ENCODE measurements at regions not wholly inside any gene's neighbourhood (a gene's known extent, or its start where the extent isn't known, plus 50 kb on each side); places are given as distances from the start of the nearest gene placed in this dataset.

DNA sequence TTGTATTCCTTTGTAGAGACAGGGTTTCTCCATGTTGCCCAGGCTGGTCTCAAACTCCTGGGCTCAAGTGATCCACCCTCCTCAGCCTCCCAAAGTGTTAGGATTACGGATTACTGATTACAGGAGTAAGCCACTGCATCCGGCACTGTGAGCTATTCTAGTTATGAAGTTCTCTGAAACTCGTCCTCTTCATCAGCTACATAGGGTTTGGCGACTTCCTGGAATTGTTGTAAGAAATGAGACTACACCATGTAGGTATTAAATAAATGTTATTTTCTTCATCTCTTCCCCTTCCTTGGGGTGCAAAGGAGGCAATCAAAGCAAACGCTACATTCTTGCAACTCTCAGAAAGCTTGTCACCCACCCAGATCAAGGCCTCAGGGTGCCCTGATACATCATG, 131.2 kb upstream of the TIAM1 start:
- TF ChIP-seq, protein P1, sequence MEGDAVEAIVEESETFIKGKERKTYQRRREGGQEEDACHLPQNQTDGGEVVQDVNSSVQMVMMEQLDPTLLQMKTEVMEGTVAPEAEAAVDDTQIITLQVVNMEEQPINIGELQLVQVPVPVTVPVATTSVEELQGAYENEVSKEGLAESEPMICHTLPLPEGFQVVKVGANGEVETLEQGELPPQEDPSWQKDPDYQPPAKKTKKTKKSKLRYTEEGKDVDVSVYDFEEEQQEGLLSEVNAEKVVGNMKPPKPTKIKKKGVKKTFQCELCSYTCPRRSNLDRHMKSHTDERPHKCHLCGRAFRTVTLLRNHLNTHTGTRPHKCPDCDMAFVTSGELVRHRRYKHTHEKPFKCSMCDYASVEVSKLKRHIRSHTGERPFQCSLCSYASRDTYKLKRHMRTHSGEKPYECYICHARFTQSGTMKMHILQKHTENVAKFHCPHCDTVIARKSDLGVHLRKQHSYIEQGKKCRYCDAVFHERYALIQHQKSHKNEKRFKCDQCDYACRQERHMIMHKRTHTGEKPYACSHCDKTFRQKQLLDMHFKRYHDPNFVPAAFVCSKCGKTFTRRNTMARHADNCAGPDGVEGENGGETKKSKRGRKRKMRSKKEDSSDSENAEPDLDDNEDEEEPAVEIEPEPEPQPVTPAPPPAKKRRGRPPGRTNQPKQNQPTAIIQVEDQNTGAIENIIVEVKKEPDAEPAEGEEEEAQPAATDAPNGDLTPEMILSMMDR (IDR thresholded peaks at IDR 0.05; ENCODE audit: insufficient read depth, low read depth, low read length, missing control alignments): no peak
- no peak overlapping the region for H3K4me3 ChIP-seq (ENCODE audit: low read depth, low read length)
- no peak for DNase-seq (ENCODE audit: low read depth)

DNA sequence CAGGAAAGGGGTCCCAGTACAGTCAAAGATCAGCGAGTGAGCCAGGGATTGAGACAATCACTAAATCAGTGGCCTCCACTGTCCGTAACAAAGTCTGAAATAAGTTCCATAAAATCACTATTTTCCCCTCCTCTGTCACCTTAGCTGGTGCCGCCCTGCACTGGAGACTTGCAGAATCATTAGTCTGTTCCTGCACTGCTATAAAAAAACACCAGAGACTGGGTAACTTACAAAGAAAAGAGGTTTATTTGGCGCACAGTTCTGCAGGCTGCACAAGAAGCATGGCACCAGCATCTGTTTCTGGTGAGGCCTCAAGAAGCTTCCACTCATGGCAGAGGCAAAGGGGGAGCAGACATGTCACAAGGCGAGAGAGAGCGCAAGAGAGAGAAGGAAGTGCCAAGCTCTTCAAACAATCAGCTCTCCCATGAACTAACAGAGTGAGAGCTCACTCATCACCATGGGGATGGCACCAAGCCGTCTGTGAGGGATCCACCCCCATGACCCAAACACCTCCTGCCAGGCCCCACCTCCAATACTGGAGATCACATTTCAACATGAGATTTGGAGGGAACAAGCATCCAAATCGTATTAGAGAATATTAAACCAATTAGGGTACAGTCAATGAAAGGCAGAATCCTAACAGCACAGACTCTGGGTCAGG, 129.8 kb upstream of the TIAM1 start:
- TF ChIP-seq, protein P1 (IDR thresholded peaks at IDR 0.05; ENCODE audit: insufficient read depth, low read depth, low read length, missing control alignments): no peak
- no peak overlapping the region for H3K4me3 ChIP-seq (ENCODE audit: low read depth, low read length)
- DNase-seq (ENCODE audit: low read depth): no peak

DNA sequence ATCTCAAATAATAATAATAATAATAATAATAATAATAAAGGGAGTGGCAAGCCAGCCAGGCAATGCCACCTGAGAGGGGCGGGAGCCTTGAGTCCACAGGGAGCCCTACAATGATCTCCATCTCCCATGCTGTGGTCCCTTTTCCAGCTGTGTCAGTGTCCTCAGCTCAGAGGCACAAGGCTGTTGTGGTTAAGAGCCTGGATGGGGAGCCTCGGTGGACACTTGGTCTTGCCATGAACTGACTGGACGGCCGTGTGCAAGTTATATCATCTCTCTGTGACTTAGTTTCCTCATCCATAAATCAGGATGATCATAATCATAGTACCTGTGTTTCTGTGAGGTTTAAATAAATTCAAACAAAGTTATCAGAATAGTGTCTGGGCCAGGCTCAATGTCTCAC, 127.8 kb upstream of the TIAM1 start:
- DNase-seq (ENCODE audit: low read depth): no peak
- TF ChIP-seq, protein P1 (IDR thresholded peaks at IDR 0.05; ENCODE audit: insufficient read depth, low read depth, low read length, missing control alignments): no peak

DNA sequence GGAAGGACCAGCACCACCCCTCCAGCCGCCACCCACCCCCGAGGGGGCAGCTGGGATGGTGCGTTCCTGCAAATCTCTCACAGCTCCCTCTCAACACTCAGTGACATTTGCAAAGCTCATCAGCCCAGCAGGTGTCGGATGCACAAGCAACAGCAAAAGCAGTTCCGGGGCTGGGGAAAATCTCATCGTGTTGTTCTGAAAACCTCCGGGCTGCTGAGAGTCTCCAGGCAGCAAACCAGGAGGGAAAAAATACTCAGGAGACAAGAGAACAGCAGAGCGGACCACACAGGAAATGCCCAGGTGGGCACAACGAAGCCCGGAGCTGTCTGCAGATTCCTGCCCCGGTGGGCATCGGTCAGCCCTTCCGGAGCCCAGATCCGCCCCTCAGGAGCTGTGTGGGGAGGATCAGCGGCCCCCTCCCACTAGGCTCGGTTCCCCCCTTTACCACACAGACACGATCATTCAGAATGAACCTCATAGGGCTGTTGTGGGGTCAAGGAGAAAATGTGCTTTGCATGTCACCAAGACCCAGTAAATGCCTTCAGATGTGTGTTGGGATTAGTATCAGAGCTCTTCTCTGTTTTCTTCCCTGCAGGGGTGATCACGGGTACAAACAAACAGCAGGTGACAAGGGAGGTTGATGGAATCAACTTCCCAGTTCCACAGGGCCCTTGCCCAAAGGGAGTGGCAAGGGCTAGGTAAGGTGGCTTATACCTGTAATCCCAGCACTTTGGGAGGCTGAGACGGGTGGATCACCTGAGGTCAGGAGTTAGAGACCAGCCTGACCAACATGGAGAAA, 127.0 kb upstream of the TIAM1 start:
- TF ChIP-seq, protein P1 (IDR thresholded peaks at IDR 0.05; ENCODE audit: insufficient read depth, low read depth, low read length, missing control alignments): no peak
- DNase-seq (ENCODE audit: low read depth): no peak
- no peak overlapping the region for H3K4me3 ChIP-seq (ENCODE audit: low read depth, low read length)

More for the DNA sequence above, 127.8 kb upstream of the TIAM1 start:
- no peak overlapping the region for H3K4me3 ChIP-seq (ENCODE audit: low read depth, low read length)

DNA sequence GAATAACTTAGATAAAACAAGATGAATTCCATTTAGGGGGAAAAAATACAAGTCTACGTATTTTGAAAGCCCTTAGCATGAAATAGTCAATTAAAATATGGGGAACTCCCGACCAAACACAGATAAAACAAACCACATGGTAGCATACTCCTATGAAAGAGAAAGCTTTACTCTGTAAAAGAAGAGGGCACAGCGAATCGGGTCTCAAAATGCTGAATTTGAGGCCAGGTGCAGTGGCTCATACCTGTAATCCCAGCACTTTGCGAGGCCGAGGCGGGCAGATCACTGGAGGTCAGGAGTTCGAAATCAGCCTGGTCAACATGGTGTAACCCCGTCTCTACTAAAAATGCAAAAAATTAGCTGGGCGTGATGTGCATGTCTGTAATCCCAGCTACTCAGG, 116.9 kb upstream of the TIAM1 start:
- TF ChIP-seq, protein P1 (IDR thresholded peaks at IDR 0.05; ENCODE audit: insufficient read depth, low read depth, low read length, missing control alignments): no peak
- no peak for DNase-seq (ENCODE audit: low read depth)
- H3K4me3 ChIP-seq (ENCODE audit: low read depth, low read length): no peak overlapping the region

DNA sequence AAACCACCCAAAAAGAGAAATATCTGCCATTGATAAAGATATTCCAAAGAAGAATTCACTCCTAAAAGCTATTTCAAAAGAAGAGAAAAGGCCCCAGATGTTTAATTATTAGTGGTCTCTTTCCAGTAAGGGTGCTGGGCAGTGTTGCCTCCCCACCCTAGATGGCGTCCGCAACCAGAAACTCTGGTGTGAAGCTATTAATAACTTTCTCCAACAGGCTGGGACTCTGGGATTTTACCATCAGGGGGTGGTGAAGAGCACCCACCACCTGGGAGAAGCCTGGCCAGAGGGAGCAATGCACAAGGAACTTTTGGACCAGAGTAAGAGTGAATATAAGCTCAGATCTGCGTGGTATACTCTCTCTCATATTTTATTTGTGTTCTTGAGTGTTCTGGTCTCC, 115.4 kb upstream of the TIAM1 start:
- TF ChIP-seq, protein P1 (IDR thresholded peaks at IDR 0.05; ENCODE audit: insufficient read depth, low read depth, low read length, missing control alignments): no peak
- no peak for DNase-seq (ENCODE audit: low read depth)
- H3K4me3 ChIP-seq (ENCODE audit: low read depth, low read length): no peak overlapping the region

Measured in GM12865 (cell line).